CD14-positive monocyte (primary cell): ENCODE measurements at regions not wholly inside any gene's neighbourhood (a gene's known extent, or its start where the extent isn't known, plus 50 kb on each side); places are given as distances from the start of the nearest gene placed in this dataset.

ENCODE experiments used
- DNase-seq, 3 donors: peaks; one replicate each; pipeline ENCODE4 v3.0.0-alpha.2; 2011 to 2022
- H2AFZ ChIP-seq: 2 replicates; pipeline ENCODE4 v1.6.0; 2012; ENCODE audit warnings: mild to moderate bottlenecking, low read depth, low read length, inconsistent platforms; ENCODE audit not compliant: insufficient read depth, poor library complexity, severe bottlenecking
- H3K27ac ChIP-seq, 2 donors: 1 replicate in 1 of 2; 2 replicates in 1 of 2; pipeline ENCODE4 v1.5.1; 2012 to 2013; ENCODE audit warnings: low read length in 2 of 2, control low read depth in 1 of 2, inconsistent platforms in 1 of 2, low read depth in 1 of 2, mild to moderate bottlenecking in 1 of 2
- H3K27me3 ChIP-seq, 2 donors: one replicate each; pipeline versions ENCODE4 v1.6.0 to v1.6.1; 2011 to 2013; ENCODE audit warnings: low read length in 2 of 2; ENCODE audit not compliant: control insufficient read depth in 2 of 2, insufficient read depth in 2 of 2
- H3K36me3 ChIP-seq, 2 donors: replicated peaks in 1 of 2; 1 replicate in 1 of 2; 2 replicates in 1 of 2; pipeline versions ENCODE4 v1.5.1 to v1.6.1; 2012 to 2013; ENCODE audit warnings: low read length in 2 of 2, control low read depth in 1 of 2, inconsistent platforms in 1 of 2, mild to moderate bottlenecking in 1 of 2; ENCODE audit not compliant: insufficient read depth in 2 of 2, control insufficient read depth in 1 of 2
- H3K4me1 ChIP-seq, 2 donors: 1 replicate in 1 of 2; 2 replicates in 1 of 2; pipeline versions ENCODE4 v1.5.1 to v1.6.1; 2012 to 2013; ENCODE audit warnings: low read length in 2 of 2, control low read depth in 1 of 2, inconsistent platforms in 1 of 2, mild to moderate bottlenecking in 1 of 2, moderate library complexity in 1 of 2; ENCODE audit not compliant: insufficient read depth in 2 of 2, control insufficient read depth in 1 of 2
- H3K4me2 ChIP-seq: replicated peaks from 2 replicates; pipeline ENCODE3; 2012; ENCODE audit warnings: low read length, moderate library complexity, mild to moderate bottlenecking; ENCODE audit not compliant: poor library complexity, severe bottlenecking; ENCODE audit errors: extremely low read depth
- H3K4me3 ChIP-seq, 3 experiments: fragments of 200-600 bp in 1 of 3; sonication (generic) in 1 of 3; replicated peaks in 1 of 3; 1 replicate in 2 of 3; 2 replicates in 1 of 3; pipeline ENCODE4 v1.5.1; 2011 to 2013; ENCODE audit warnings: low read length in 3 of 3, mild to moderate bottlenecking in 3 of 3, control low read depth in 2 of 3, low read depth in 2 of 3, inconsistent platforms in 1 of 3, moderate library complexity in 1 of 3
- H3K79me2 ChIP-seq: 2 replicates; pipeline ENCODE4 v1.6.0; 2012; ENCODE audit warnings: mild to moderate bottlenecking, control low read depth, inconsistent platforms, low read length, moderate library complexity; ENCODE audit not compliant: insufficient read depth
- H3K9ac ChIP-seq: 2 replicates; pipeline ENCODE4 v1.6.0; 2017; ENCODE audit warnings: low read length, mild to moderate bottlenecking; ENCODE audit not compliant: insufficient read depth, poor library complexity, severe bottlenecking
- H3K9me3 ChIP-seq, 2 donors: replicated peaks in 1 of 2; 1 replicate in 1 of 2; 2 replicates in 1 of 2; pipeline versions ENCODE4 v1.5.1 to v1.6.1; 2012 to 2013; ENCODE audit warnings: low read length in 2 of 2, control low read depth in 1 of 2; ENCODE audit not compliant: control insufficient read depth in 1 of 2, insufficient read depth in 1 of 2
- H4K20me1 ChIP-seq: 2 replicates; pipeline ENCODE4 v1.6.0; 2012; ENCODE audit warnings: mild to moderate bottlenecking, low read length, control low read depth, moderate library complexity; ENCODE audit not compliant: insufficient read depth
- H3K27ac Mint-ChIP-seq, 7 donors: one replicate each; pipeline ENCODE4 v1.8.0; 2020; ENCODE audit warnings: mild to moderate bottlenecking in 7 of 7, mixed read lengths in 7 of 7, moderate library complexity in 6 of 7, inconsistent platforms in 2 of 7
- H3K27me3 Mint-ChIP-seq, 3 donors: one replicate each; pipeline ENCODE4 v1.8.0; 2021 to 2022; ENCODE audit warnings: low read depth in 3 of 3, mild to moderate bottlenecking in 3 of 3, mixed read lengths in 3 of 3, moderate library complexity in 3 of 3, inconsistent platforms in 1 of 3
- H3K36me3 Mint-ChIP-seq, 2 donors: one replicate each; pipeline ENCODE4 v1.8.0; 2020; ENCODE audit warnings: mixed read lengths in 2 of 2, inconsistent platforms in 1 of 2, mild to moderate bottlenecking in 1 of 2
- H3K4me1 Mint-ChIP-seq: one replicate; pipeline ENCODE4 v1.8.0; 2020; ENCODE audit warnings: mild to moderate bottlenecking, mixed read lengths
- H3K4me3 Mint-ChIP-seq, 2 donors: one replicate each; pipeline ENCODE4 v1.8.0; 2020; ENCODE audit warnings: mild to moderate bottlenecking in 2 of 2, mixed read lengths in 2 of 2, moderate library complexity in 1 of 2
- H3K9me3 Mint-ChIP-seq, 7 donors: one replicate each; pipeline ENCODE4 v1.8.0; 2020 to 2022; ENCODE audit warnings: mixed read lengths in 7 of 7, mild to moderate bottlenecking in 6 of 7, moderate library complexity in 6 of 7, inconsistent platforms in 2 of 7
- WGBS: methylation state at CpG from one replicate; pipeline ENCODE4 v1.1.5; 2013; ENCODE audit warnings: missing lambda C conversion rate; ENCODE audit not compliant: insufficient coverage; 5-methylcytosine and 5-hydroxymethylcytosine counted together
- intact Hi-C, 2 donors: fragments of 100-400 bp; cut with micrococcal nuclease; formaldehyde crosslinking; loops; one replicate each; pipeline versions ENCODE4 v1.15.0 to v1.15.1; 2023
- TF ChIP-seq, protein P1 (sequence below): fragments of 200-600 bp; IDR thresholded peaks from one replicate; pipeline ENCODE4 v1.8.0; 2022; ENCODE audit warnings: antibody characterized with exemption, mild to moderate bottlenecking

DNA sequence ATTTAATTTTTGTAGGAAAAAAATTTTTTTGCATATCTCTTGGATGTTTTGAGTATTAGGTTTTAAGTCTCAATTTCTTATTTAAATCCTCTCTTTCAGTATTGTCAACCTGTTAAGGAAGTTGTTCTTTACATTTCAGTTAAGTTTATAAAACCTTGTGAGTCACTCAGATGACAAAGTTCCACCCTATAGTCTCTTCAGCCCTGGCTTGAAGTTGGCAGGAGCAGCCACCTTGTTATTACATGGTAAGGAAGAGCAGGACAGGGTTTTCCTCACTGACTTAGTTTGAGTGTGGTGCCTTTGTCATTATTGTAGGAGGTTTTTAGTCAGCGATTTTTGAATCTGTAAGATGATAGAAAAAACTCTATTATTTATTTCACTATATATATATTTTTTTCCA lies 2143.9 kb downstream of the MRPL39 start:
- intact Hi-C loops = no loop called here
- Mint-ChIP-seq H3K9me3 (peaks cover 0 to 3% (median 0%) of the 10 kb centered on the region in 7 donors), H3K36me3 (no peaks in the 10 kb centered on the region), H3K4me3 (no peak overlapping the region), H3K4me1 (no peaks in the 10 kb centered on the region), H3K27me3 (no peaks in the 10 kb centered on the region), H3K27ac (no peak overlapping the region)
- Histone ChIP-seq H3K9me3 (no peaks in the 10 kb centered on the region), H3K27ac (no peak overlapping the region), H2AFZ (no peak overlapping the region), H4K20me1 (no peaks in the 10 kb centered on the region), H3K27me3 (no peaks in the 10 kb centered on the region), H3K36me3 (no peaks in the 10 kb centered on the region), H3K4me1 (no peaks in the 10 kb centered on the region), H3K4me2 (no peak overlapping the region), H3K4me3 (no peak overlapping the region), H3K9ac (no peak overlapping the region), H3K79me2 (no peaks in the 10 kb centered on the region)
- no peak for DNase-seq
- TF ChIP-seq, protein P1, sequence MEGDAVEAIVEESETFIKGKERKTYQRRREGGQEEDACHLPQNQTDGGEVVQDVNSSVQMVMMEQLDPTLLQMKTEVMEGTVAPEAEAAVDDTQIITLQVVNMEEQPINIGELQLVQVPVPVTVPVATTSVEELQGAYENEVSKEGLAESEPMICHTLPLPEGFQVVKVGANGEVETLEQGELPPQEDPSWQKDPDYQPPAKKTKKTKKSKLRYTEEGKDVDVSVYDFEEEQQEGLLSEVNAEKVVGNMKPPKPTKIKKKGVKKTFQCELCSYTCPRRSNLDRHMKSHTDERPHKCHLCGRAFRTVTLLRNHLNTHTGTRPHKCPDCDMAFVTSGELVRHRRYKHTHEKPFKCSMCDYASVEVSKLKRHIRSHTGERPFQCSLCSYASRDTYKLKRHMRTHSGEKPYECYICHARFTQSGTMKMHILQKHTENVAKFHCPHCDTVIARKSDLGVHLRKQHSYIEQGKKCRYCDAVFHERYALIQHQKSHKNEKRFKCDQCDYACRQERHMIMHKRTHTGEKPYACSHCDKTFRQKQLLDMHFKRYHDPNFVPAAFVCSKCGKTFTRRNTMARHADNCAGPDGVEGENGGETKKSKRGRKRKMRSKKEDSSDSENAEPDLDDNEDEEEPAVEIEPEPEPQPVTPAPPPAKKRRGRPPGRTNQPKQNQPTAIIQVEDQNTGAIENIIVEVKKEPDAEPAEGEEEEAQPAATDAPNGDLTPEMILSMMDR = no peak
- no CpG with 5 or more reads among the region's 1 CpG for WGBS

DNA sequence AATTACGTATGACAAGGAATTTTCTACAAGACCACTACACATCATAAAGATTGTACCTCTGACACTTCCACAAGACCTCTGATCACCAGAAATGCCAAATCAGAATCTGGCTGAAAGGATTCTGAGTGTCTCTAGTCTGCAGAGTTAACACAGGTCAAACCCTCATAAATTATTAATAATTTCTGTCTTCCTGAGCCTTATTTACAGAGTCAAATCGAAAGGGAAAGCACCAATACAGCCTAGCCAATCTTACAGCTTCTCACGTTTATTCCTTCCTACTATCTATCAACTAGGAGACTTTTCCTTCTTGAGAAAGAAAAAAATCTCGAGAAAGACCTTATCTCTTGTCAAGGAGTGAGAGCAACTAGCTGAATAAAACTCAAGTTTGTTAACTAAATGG lies 2151.6 kb downstream of the MRPL39 start:
- H3K4me3 Mint-ChIP-seq = no peak overlapping the region
- no peaks in the 10 kb centered on the region for H3K4me1 Mint-ChIP-seq
- Histone ChIP-seq H3K79me2 (no peaks in the 10 kb centered on the region), H4K20me1 (no peaks in the 10 kb centered on the region), H3K9me3 (no peaks in the 10 kb centered on the region), H3K27ac (no peak overlapping the region), H3K4me1 (no peaks in the 10 kb centered on the region), H2AFZ (no peak overlapping the region), H3K4me3 (no peak overlapping the region), H3K9ac (no peak overlapping the region), H3K27me3 (no peaks in the 10 kb centered on the region), H3K36me3 (no peaks in the 10 kb centered on the region), H3K4me2 (no peak overlapping the region)
- no peak overlapping the region for H3K27ac Mint-ChIP-seq
- intact Hi-C loops = no loop called here
- DNase-seq = no peak
- no peaks in the 10 kb centered on the region for H3K36me3 Mint-ChIP-seq
- WGBS = no CpG with 5 or more reads among the region's 4 CpGs
- TF ChIP-seq, protein P1 = no peak
- H3K9me3 Mint-ChIP-seq = peaks cover 0 to 3% (median 0%) of the 10 kb centered on the region in 7 donors
- peaks cover 0 to 2% (median 0%) of the 10 kb centered on the region in 3 donors for H3K27me3 Mint-ChIP-seq
